HG03521 (cell line): ENCODE measurements at regions not wholly inside any gene's neighbourhood (a gene's known extent, or its start where the extent isn't known, plus 50 kb on each side); places are given as distances from the start of the nearest gene placed in this dataset.

Experiments
- ATAC-seq: cut with Tn5 transposase; IDR thresholded peaks from one replicate; pipeline ENCODE4 v1.9.1; 2021; ENCODE audit warnings: mild to moderate bottlenecking, moderate library complexity; ENCODE audit not compliant: unreplicated experiment

- peak; percentile 73 for ATAC-seq
Observed at GRCh38 chr18:66150650-66151049, 399.8 kb downstream of the CDH7 start.

GRCh38 chr18:66143029-66143428 lies 392.2 kb downstream of the CDH7 start:
- no peak for ATAC-seq

- no peak for ATAC-seq
Observed at GRCh38 chr18:66141716-66142115, 390.9 kb downstream of the CDH7 start.

- ATAC-seq: no peak
Observed at GRCh38 chr18:66138642-66139041, 387.8 kb downstream of the CDH7 start.

- no peak for ATAC-seq
Observed at GRCh38 chr18:66136039-66136438, 385.2 kb downstream of the CDH7 start.

- ATAC-seq: no peak
Observed at GRCh38 chr18:66129248-66129647, 378.4 kb downstream of the CDH7 start.

GRCh38 chr18:66126266-66126665 lies 375.5 kb downstream of the CDH7 start:
- ATAC-seq: no peak

GRCh38 chr18:66124394-66124793 lies 373.6 kb downstream of the CDH7 start:
- peak; percentile 65 for ATAC-seq

GRCh38 chr18:66119347-66119746 lies 368.5 kb downstream of the CDH7 start:
- ATAC-seq: no peak

- no peak for ATAC-seq
Observed at GRCh38 chr18:66111018-66111417, 360.2 kb downstream of the CDH7 start.

GRCh38 chr18:66110607-66111006 lies 359.8 kb downstream of the CDH7 start:
- no peak for ATAC-seq

- ATAC-seq: no peak
Observed at GRCh38 chr18:66109981-66110380, 359.2 kb downstream of the CDH7 start.

- no peak for ATAC-seq
Observed at GRCh38 chr18:66107546-66107945, 356.7 kb downstream of the CDH7 start.

- ATAC-seq: no peak
Observed at GRCh38 chr18:66105016-66105415, 354.2 kb downstream of the CDH7 start.

GRCh38 chr18:66103550-66103949 lies 352.7 kb downstream of the CDH7 start:
- no peak for ATAC-seq

- ATAC-seq: no peak
Observed at GRCh38 chr18:66083078-66083477, 332.3 kb downstream of the CDH7 start.

- no peak for ATAC-seq
Observed at GRCh38 chr18:66078925-66079800, 328.4 kb downstream of the CDH7 start.

- ATAC-seq: no peak
Observed at GRCh38 chr18:66077066-66077465, 326.3 kb downstream of the CDH7 start.

GRCh38 chr18:66066191-66066590 lies 315.4 kb downstream of the CDH7 start:
- no peak for ATAC-seq

- ATAC-seq: no peak
Observed at GRCh38 chr18:66048406-66048805, 297.6 kb downstream of the CDH7 start.

- no peak for ATAC-seq
Observed at GRCh38 chr18:66046032-66046602, 295.3 kb downstream of the CDH7 start.

GRCh38 chr18:66043009-66043408 lies 292.2 kb downstream of the CDH7 start:
- ATAC-seq: no peak
